ENCODE measurements at regions not wholly inside any gene's neighbourhood (a gene's known extent, or its start where the extent isn't known, plus 50 kb on each side); places are given as distances from the start of the nearest gene placed in this dataset.
"Not testable (repeated sequence)": the region's sequence is repeated elsewhere in the genome, so short reads cannot be mapped to it uniquely, and the experiment has no call there.

- not testable (repeated sequence) for DNase-seq (ENCODE audit: low read depth)
Observed at GRCh38 chr6:84831924-84832323, 67.5 kb upstream of the TBX18 start.

DNA sequence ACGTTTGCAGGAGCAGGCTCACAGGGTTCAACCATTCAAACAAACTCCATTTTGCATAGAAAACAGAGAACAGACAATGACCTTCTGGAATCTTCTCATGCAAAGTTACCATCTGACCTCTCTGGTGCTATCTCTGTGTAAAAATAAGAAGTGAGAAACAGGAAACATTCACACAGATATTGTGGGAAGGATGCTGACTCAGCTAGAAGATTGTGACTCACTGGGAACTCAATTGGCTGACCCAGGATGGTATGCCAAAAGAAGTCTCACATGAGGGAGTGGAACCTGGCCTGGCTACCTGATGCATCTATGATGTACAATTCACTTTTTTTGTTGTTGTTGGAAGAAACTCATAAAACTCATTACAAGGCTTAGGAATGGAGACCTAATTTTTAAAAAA lies 61.1 kb upstream of the TBX18 start:
- peak; percentile 32 for DNase-seq (ENCODE audit: low read depth)

GRCh38 chr6:84821314-84821713 lies 56.9 kb upstream of the TBX18 start:
- not testable (repeated sequence) for DNase-seq (ENCODE audit: low read depth)

GRCh38 chr6:84816741-84817140 lies 52.3 kb upstream of the TBX18 start:
- no peak for DNase-seq (ENCODE audit: low read depth)

GRCh38 chr6:84815896-84816735 lies 51.7 kb upstream of the TBX18 start:
- no peak for DNase-seq (ENCODE audit: low read depth)

Measured in myocyte (in vitro differentiated cells).